ENCODE measurements at regions not wholly inside any gene's neighbourhood (a gene's known extent, or its start where the extent isn't known, plus 50 kb on each side); places are given as distances from the start of the nearest gene placed in this dataset.

DNA sequence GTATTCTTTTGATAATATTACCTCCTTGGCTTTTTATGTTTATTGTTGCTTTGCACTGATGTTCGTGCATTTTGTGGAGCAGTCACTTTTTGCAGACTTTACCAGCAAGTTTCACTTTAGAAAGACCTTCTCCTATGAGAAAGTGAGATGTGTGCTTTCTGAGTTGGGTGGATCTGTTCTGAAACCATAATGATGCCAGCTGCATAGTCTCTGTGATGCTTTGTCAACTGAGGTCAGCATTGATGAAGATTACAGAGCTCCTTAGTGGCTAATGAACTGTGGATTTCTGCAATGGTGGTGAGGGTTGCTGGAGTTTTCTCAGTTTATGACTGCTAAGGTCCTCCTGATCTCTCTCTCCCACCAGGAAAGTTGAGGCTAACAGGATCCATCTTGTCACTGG lies 309.9 kb upstream of the SLITRK6 start:
- H3K27me3 ChIP-seq (ENCODE audit: insufficient read depth, low read depth, severe bottlenecking) = no peaks in the 10 kb centered on the region
- H3K27ac ChIP-seq = no peak overlapping the region
- TF ChIP-seq, protein P1, sequence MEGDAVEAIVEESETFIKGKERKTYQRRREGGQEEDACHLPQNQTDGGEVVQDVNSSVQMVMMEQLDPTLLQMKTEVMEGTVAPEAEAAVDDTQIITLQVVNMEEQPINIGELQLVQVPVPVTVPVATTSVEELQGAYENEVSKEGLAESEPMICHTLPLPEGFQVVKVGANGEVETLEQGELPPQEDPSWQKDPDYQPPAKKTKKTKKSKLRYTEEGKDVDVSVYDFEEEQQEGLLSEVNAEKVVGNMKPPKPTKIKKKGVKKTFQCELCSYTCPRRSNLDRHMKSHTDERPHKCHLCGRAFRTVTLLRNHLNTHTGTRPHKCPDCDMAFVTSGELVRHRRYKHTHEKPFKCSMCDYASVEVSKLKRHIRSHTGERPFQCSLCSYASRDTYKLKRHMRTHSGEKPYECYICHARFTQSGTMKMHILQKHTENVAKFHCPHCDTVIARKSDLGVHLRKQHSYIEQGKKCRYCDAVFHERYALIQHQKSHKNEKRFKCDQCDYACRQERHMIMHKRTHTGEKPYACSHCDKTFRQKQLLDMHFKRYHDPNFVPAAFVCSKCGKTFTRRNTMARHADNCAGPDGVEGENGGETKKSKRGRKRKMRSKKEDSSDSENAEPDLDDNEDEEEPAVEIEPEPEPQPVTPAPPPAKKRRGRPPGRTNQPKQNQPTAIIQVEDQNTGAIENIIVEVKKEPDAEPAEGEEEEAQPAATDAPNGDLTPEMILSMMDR (IDR thresholded peaks at IDR 0.05; ENCODE audit: low read depth, low read length) = no peak
- no peak overlapping the region for H3K4me3 ChIP-seq (ENCODE audit: low read depth, low read length)
- H3K36me3 ChIP-seq = no peaks in the 10 kb centered on the region
- no peak for DNase-seq
- no peaks in the 10 kb centered on the region for H3K9me3 ChIP-seq (ENCODE audit: severe bottlenecking)

DNA sequence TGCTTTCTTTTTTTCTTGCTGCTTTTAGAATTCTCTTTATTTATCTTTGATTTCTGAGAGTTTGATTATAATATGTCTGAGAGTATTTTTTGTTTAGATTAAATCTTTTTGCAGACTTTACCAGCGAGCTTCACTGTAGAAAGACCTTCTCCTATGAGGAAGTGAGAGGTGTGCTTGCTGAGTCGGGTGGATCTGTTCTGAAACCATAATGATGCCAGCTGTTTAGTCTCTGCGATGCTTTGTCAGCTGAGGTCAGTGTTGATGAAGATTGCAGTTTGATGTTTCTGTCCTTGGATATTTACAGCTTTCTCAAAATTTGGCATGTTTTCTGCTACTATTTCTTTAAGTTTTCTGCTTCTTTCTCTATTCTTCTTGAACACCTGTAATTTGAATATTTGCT lies 309.1 kb upstream of the SLITRK6 start:
- Histone ChIP-seq H3K27me3 (ENCODE audit: insufficient read depth, low read depth, severe bottlenecking) (no peaks in the 10 kb centered on the region), H3K9me3 (ENCODE audit: severe bottlenecking) (no peaks in the 10 kb centered on the region), H3K27ac (no peak overlapping the region), H3K36me3 (no peaks in the 10 kb centered on the region), H3K4me3 (ENCODE audit: low read depth, low read length) (no peak overlapping the region)
- no peak for DNase-seq
- TF ChIP-seq, protein P1 (IDR thresholded peaks at IDR 0.05; ENCODE audit: low read depth, low read length) = no peak

DNA sequence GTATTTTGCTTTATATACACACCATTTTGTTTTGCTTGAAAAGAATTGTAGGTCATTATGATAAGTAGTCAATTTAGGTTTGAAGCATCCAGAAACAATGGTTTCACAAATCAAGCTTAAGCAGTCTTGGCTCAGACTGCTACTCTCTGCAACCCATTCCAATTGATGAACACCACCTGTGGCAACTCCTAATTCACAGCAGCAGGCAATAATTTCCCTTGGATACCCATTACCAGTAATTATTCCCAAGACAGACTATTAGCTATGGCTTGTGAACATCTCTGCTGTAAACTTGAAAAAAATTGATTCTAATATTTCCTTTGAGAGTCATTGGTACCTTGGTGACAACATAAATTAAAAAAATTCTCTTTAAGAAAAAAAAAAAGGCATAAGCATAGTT lies 299.3 kb upstream of the SLITRK6 start:
- no peak for DNase-seq
- TF ChIP-seq, protein P1 (IDR thresholded peaks at IDR 0.05; ENCODE audit: low read depth, low read length) = no peak
- no peaks in the 10 kb centered on the region for H3K27me3 ChIP-seq (ENCODE audit: insufficient read depth, low read depth, severe bottlenecking)
- no peak overlapping the region for H3K27ac ChIP-seq
- H3K36me3 ChIP-seq = no peaks in the 10 kb centered on the region
- no peak overlapping the region for H3K4me3 ChIP-seq (ENCODE audit: low read depth, low read length)
- H3K9me3 ChIP-seq (ENCODE audit: severe bottlenecking) = no peaks in the 10 kb centered on the region

DNA sequence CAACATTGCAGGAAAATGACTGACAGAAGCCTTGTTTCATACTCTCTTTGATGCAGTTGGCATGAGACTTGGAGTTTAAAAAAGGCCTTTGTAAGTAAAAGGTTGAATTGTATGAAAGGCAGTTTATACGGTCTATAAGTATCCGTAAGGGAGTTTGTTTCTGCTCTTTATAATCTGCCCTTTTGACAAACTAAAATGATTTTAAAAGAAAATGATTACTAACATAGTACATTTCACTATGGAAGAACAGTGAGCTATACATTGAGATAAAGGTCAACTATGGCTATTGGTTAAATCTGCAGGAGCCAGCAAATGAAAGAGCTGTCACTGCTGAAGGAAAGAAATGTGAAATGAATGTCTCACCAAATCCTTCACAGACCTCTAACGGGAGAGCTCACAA lies 296.1 kb upstream of the SLITRK6 start:
- no peak overlapping the region for H3K4me3 ChIP-seq (ENCODE audit: low read depth, low read length)
- H3K27me3 ChIP-seq (ENCODE audit: insufficient read depth, low read depth, severe bottlenecking) = no peaks in the 10 kb centered on the region
- DNase-seq = no peak
- no peaks in the 10 kb centered on the region for H3K36me3 ChIP-seq
- H3K9me3 ChIP-seq (ENCODE audit: severe bottlenecking) = no peaks in the 10 kb centered on the region
- no peak overlapping the region for H3K27ac ChIP-seq
- TF ChIP-seq, protein P1 (IDR thresholded peaks at IDR 0.05; ENCODE audit: low read depth, low read length) = no peak

DNA sequence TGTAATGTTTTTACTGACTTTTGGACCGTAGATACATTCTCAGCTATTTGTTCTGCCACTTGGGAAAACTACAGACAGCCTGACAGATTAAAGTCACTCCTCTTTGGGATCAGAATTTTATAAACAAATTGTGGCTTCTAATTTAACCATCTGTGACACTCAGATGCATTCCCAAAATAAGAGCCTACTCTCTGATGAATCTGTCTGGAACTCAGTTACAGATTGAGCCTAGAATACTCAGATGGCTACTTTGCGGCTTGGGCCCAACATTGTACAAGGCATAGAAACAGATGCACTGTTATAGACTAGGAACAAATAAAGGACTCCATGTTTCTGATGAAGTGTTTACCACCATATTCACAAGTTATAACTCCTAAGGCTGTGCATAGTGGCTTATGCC lies 291.0 kb upstream of the SLITRK6 start:
- TF ChIP-seq, protein P1 (IDR thresholded peaks at IDR 0.05; ENCODE audit: low read depth, low read length) = no peak
- no peak for DNase-seq
- Histone ChIP-seq H3K27ac (no peak overlapping the region), H3K4me3 (ENCODE audit: low read depth, low read length) (no peak overlapping the region), H3K27me3 (ENCODE audit: insufficient read depth, low read depth, severe bottlenecking) (no peaks in the 10 kb centered on the region), H3K9me3 (ENCODE audit: severe bottlenecking) (no peaks in the 10 kb centered on the region), H3K36me3 (no peaks in the 10 kb centered on the region)

DNA sequence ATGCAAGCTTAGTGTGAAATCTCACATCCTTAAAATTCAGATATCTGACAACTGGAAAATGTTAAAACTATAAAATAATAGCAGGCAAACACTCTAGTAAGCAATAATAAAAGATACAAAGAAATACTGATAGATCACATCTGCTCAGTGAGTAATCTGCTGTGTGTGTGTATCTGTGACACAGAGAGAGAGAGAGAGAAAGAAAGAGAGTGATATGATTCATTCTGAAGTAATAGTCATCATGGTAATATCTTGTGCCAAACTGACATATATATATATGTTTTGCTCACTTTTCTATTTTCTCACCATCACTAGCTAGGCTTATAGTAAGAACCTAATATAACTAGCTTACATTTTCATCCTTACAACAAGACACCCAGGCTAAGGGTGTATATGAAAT lies 288.0 kb upstream of the SLITRK6 start:
- Histone ChIP-seq H3K36me3 (no peaks in the 10 kb centered on the region), H3K27me3 (ENCODE audit: insufficient read depth, low read depth, severe bottlenecking) (no peaks in the 10 kb centered on the region), H3K4me3 (ENCODE audit: low read depth, low read length) (no peak overlapping the region), H3K27ac (no peak overlapping the region), H3K9me3 (ENCODE audit: severe bottlenecking) (no peaks in the 10 kb centered on the region)
- TF ChIP-seq, protein P1 (IDR thresholded peaks at IDR 0.05; ENCODE audit: low read depth, low read length) = no peak
- DNase-seq = no peak

Measured in WERI-Rb-1 (cell line).